PC-9 (cell line): ENCODE measurements at regions not wholly inside any gene's neighbourhood (a gene's known extent, or its start where the extent isn't known, plus 50 kb on each side); places are given as distances from the start of the nearest gene placed in this dataset.

Source experiments
- BruUV-seq: library from RNA; stranded (reverse); fragments of 400-500 nt; replicated peaks from 2 replicates; lab custom pipeline; 2021; lab: Mats Ljungman, UMichigan
- CTCF ChIA-PET: fragments of 300-600 bp; sonication (Branson Sonifier 250); formaldehyde crosslinking; loops from one replicate; lab custom pipeline; 2022; ENCODE audit warnings: antibody characterized with exemption; lab: Charles Lee
- POLR2A ChIA-PET: fragments of 300-600 bp; sonication (Branson Sonifier 250); formaldehyde crosslinking; loops from one replicate; lab custom pipeline; 2022; ENCODE audit warnings: antibody characterized with exemption; ENCODE audit not compliant: unreplicated experiment; lab: Charles Lee
- DNase-seq, 2 experiments: peaks; one replicate each; pipeline versions ENCODE4 v3.0.0 to v3.0.0-alpha.2; 2015 to 2022; ENCODE audit warnings: mixed read lengths in 1 of 2
- H2AFZ ChIP-seq: fragments of 200-600 bp; sonication (generic); 2 replicates; pipeline ENCODE4 v1.8.1; 2017; ENCODE audit warnings: antibody characterized with exemption
- H3F3A ChIP-seq: fragments of 200-600 bp; sonication (generic); 2 replicates; pipeline ENCODE4 v1.8.1; 2017; ENCODE audit warnings: antibody characterized with exemption, mild to moderate bottlenecking, low read depth; ENCODE audit not compliant: insufficient read depth
- H3K27ac ChIP-seq: fragments of 200-600 bp; sonication (generic); 2 replicates; pipeline ENCODE4 v1.6.1; 2016; ENCODE audit warnings: mixed run types
- H3K27me3 ChIP-seq: fragments of 200-600 bp; sonication (generic); 2 replicates; pipeline ENCODE4 v1.6.1; 2016; ENCODE audit warnings: low read depth, mixed run types; ENCODE audit not compliant: insufficient read depth
- H3K36me3 ChIP-seq: fragments of 200-600 bp; sonication (generic); 2 replicates; pipeline ENCODE4 v1.6.1; 2016; ENCODE audit warnings: low read depth, mixed run types
- H3K4me1 ChIP-seq: fragments of 200-600 bp; sonication (generic); replicated peaks from 2 replicates; pipeline ENCODE4 v1.6.1; 2016; ENCODE audit warnings: mixed run types; ENCODE audit not compliant: insufficient read depth
- H3K4me2 ChIP-seq: fragments of 200-600 bp; sonication (generic); 2 replicates; pipeline ENCODE4 v1.6.1; 2017; ENCODE audit warnings: mixed run types
- H3K4me3 ChIP-seq: fragments of 200-600 bp; sonication (generic); 2 replicates; pipeline ENCODE4 v1.6.1; 2016; ENCODE audit warnings: mixed run types
- H3K79me2 ChIP-seq: fragments of 200-600 bp; sonication (generic); 2 replicates; pipeline ENCODE4 v1.6.1; 2017; ENCODE audit warnings: low read depth, mixed run types
- H3K9me2 ChIP-seq: fragments of 200-600 bp; sonication (generic); 2 replicates; pipeline ENCODE4 v1.8.1; 2017; ENCODE audit warnings: mild to moderate bottlenecking; ENCODE audit not compliant: insufficient read depth
- H3K9me3 ChIP-seq: fragments of 200-600 bp; sonication (generic); 2 replicates; pipeline ENCODE4 v1.8.1; 2016; ENCODE audit warnings: low read depth; ENCODE audit not compliant: insufficient read depth
- H4K20me1 ChIP-seq: fragments of 200-600 bp; sonication (generic); 2 replicates; pipeline ENCODE4 v1.8.1; 2017; ENCODE audit not compliant: insufficient read depth
- CTCF ChIP-seq: fragments of 200-600 bp; sonication (generic); conservative IDR thresholded peaks from 2 replicates; pipeline ENCODE4 v1.6.1; 2017; ENCODE audit warnings: mixed run types, antibody characterized with exemption, mild to moderate bottlenecking, moderate library complexity
- EZH2 ChIP-seq: fragments of 200-600 bp; sonication (generic); IDR thresholded peaks from 2 replicates; pipeline ENCODE4 v1.8.0; 2017; ENCODE audit warnings: antibody characterized with exemption, low read depth
- intact Hi-C: fragments of 100-400 bp; cut with micrococcal nuclease; formaldehyde crosslinking; loops from one replicate; pipeline ENCODE4 v1.10.0; 2022; ENCODE audit not compliant: unreplicated experiment

- Histone ChIP-seq H3F3A (no peaks in the 10 kb centered on the region), H3K36me3 (no peaks in the 10 kb centered on the region), H3K4me1 (no peaks in the 10 kb centered on the region), H3K4me2 (no peak overlapping the region), H4K20me1 (no peaks in the 10 kb centered on the region), H3K27me3 (no peaks in the 10 kb centered on the region), H2AFZ (no peak overlapping the region), H3K4me3 (no peak overlapping the region), H3K27ac (no peak overlapping the region), H3K79me2 (no peaks in the 10 kb centered on the region), H3K9me3 (no peaks in the 10 kb centered on the region), H3K9me2 (no peaks in the 10 kb centered on the region)
- no TSS peak for BruUV-seq
- no peak for DNase-seq
- POLR2A ChIA-PET = no interaction called here
- CTCF ChIA-PET = no interaction called here
- intact Hi-C loops = no loop called here
- TF ChIP-seq CTCF (no peak), EZH2 (no peak)
These were observed 2258.8 kb upstream of the WWC1 start for GRCh38 chr5:166032601-166033000.

GRCh38 chr5:166045961-166046360 is 2245.5 kb upstream of the WWC1 start:
- ChIA-PET POLR2A (no interaction called here), CTCF (no interaction called here)
- no peak overlapping the region for H3K4me2 ChIP-seq
- no peaks in the 10 kb centered on the region for H3K79me2 ChIP-seq
- no peak for DNase-seq
- H3K9me2 ChIP-seq = no peaks in the 10 kb centered on the region
- no peaks in the 10 kb centered on the region for H3K9me3 ChIP-seq
- H2AFZ ChIP-seq = no peak overlapping the region
- no peak overlapping the region for H3K27ac ChIP-seq
- BruUV-seq = no TSS peak
- no peaks in the 10 kb centered on the region for H3K36me3 ChIP-seq
- H3K4me3 ChIP-seq = no peak overlapping the region
- no peaks in the 10 kb centered on the region for H3K4me1 ChIP-seq
- no peaks in the 10 kb centered on the region for H3F3A ChIP-seq
- intact Hi-C loops = no loop called here
- H4K20me1 ChIP-seq = no peaks in the 10 kb centered on the region
- no peak for TF ChIP-seq EZH2
- TF ChIP-seq CTCF = no peak
- H3K27me3 ChIP-seq = no peaks in the 10 kb centered on the region

- Histone ChIP-seq H3K27ac (no peak overlapping the region), H3K4me1 (no peaks in the 10 kb centered on the region), H3K4me3 (no peak overlapping the region), H3K9me3 (no peaks in the 10 kb centered on the region), H2AFZ (no peak overlapping the region), H4K20me1 (no peaks in the 10 kb centered on the region), H3K36me3 (no peaks in the 10 kb centered on the region), H3F3A (no peaks in the 10 kb centered on the region), H3K27me3 (no peaks in the 10 kb centered on the region), H3K4me2 (no peak overlapping the region), H3K79me2 (no peaks in the 10 kb centered on the region), H3K9me2 (no peaks in the 10 kb centered on the region)
- no TSS peak for BruUV-seq
- DNase-seq = no peak
- ChIA-PET POLR2A (no interaction called here), CTCF (no interaction called here)
- no peak for TF ChIP-seq EZH2
- TF ChIP-seq CTCF = no peak
- intact Hi-C loops = no loop called here
These were observed 2244.5 kb upstream of the WWC1 start for GRCh38 chr5:166046956-166047355.
